HS-27A (cell line): ENCODE measurements at regions not wholly inside any gene's neighbourhood (a gene's known extent, or its start where the extent isn't known, plus 50 kb on each side); places are given as distances from the start of the nearest gene placed in this dataset.

ENCODE experiments used
- DNase-seq: peaks from one replicate; pipeline ENCODE4 v3.0.0-alpha.2; 2012; ENCODE audit warnings: low read depth, missing footprints

DNA sequence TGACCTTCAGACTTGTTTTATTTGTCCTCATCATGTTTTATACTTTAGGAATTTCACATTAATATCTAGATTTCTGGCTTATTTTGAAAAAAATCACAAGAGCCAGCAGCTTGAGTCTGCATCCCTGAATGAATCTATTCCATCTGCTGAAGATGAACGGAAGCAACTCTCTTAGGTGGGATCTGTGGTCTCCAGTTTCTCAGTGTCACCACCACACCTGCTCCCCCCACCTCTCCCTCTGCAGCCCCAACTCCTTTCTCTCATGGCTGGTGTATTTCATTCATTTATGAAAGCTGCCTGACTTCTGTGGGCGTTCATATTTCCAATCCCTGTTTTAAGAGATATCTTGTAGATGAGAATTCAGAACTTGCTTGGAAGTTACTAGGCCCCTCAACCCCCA is 102.1 kb upstream of the AGBL1 start:
- no peak for DNase-seq

DNA sequence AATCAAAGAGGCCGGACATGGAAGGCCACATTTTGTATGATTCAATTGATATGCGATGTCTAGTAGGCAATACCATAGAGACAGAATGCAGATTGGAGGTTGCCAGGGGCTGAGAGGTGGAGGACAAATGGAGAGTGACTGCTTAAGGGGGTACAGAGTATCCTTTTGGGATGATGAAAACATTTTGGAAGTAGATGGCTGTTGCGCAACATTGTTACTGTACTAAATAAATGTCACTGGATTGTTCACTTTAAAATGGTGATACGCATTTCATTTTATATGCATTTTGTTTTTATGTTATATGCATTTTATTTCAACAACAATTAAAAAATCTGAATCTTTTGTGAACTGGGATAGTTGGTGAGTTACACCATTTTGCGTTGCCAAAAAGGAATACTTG is 99.7 kb upstream of the AGBL1 start:
- no peak for DNase-seq

DNA sequence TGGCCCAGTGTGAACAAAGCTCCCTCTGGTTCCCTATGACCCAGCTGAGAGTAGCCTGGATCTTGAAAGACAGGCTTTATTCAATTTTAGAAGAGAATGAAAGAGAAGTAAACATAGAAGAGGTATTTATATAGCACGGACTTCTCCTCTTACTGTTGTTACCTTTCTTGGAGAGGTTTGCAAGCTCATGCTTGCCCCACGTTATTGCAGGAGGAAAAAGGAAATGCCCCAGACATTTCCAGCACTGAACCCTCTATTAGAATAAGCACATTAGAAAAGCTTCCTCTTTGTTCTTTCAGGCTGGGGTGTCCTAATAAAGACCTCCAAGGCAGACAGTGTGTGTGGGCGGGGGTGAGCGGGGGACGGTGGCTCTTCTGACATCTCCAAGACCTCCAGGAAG is 98.7 kb upstream of the AGBL1 start:
- no peak for DNase-seq

DNA sequence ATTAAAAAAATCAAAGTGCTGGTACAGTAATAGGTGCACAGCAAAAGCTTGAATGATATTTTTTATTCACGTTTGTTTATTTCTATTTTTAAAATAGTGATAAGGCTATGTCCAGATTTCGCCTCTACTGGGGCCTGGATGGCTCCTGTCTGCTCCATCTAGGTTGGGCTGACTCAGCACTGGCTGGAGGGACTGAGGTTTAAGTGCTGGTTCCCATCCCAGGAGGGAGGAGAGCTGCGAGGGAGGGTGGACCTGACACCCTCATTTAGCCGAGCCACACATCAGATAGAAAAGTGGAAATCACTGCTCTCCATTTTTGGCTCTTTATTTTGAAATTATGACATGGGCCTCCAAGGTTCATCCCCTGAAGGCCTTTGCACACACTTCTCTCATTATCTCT is 95.4 kb upstream of the AGBL1 start:
- no peak for DNase-seq

DNA sequence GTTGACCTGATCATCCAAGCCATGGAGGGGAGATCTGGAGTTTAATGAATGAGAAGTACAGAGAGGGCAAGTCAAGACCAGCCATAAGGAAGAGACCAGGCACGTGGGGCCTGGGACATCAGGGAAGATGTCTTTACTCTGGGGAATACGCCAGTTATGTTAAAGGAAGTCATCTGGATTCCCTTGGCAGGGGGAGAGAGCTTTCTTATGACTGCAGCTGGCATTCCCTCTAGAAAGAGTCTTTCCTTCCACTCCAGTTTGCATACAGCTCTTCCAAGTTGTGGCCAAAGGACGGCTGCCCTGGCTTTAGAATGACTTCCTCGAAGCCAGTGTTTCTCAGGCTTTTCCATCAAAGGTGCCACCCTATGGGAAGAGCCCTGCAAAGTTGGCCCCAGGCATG is 93.6 kb upstream of the AGBL1 start:
- no peak for DNase-seq

DNA sequence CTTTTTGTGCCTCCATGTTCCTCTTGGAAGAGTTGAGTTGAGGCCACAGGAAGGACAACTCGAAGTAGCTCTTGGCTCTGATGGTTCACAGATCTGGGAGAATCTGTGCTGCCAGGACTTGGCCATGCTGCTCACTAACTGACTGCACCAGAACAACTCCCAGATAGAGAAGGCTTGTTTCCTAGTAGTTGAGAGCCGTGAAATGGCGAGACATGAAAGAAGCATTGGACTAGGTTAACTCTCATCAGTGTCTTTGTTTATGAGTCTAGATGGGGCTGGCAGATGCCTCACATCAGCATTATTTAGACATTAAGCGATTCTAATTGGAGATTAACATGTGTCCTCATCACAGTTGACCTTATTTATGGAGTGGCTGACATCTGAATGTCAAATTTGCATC is 92.9 kb upstream of the AGBL1 start:
- no peak for DNase-seq

DNA sequence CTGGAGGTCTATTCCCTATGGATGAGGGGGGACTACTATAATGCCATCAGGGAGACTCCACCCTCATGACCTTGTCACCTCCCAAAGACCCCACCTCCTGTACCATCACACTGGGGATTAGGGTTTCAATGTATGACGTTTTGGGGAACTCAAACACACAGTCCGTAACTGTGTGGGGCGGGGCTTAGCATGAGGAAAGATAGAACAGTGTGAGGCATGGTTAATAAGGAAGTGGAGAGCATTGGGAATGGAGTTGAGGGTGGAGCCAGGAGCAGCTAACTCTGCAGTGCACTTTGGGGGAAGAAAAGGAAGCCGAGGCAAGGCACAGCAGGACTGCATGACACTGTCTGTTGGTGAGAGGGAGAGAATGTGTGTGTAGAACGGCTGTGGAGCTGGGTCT is 90.9 kb upstream of the AGBL1 start:
- DNase-seq = no peak

DNA sequence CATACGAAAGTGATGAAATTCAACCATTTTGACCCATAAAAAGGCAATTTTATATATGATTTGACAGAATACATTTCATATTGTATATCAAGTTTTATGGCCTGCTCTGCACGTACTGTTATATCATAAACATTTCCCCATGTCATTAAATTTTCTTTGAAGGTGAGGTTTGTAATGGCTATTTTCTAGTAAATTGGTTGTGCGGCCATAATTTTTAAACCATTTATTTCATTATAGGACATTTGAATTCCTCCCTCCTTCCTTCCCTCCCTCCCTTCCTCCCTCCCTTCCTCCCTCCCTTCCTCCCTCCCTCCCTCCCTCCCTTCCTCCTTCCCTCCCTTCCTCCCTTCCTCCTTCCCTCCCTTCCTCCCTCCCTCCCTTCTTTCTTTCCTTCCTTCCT is 87.4 kb upstream of the AGBL1 start:
- no peak for DNase-seq

DNA sequence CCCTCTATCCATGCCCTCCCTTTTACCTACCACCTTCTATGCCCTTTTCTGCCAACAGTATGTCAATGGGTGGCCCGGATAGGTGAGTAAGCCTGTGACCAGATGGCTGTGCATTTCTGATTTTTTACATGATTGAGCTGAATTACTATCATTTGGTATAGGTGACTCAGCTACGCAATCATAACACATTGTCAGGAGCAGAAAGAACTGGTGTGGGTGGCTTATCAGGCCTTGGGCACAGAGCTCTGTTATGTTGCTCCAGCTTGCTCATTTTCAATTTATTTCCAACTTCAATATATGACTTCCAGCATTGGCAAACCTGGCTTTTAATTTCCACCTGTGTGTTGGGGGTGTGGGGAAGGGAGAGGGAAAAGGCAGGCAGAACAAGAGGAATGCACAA is 86.6 kb upstream of the AGBL1 start:
- no peak for DNase-seq

DNA sequence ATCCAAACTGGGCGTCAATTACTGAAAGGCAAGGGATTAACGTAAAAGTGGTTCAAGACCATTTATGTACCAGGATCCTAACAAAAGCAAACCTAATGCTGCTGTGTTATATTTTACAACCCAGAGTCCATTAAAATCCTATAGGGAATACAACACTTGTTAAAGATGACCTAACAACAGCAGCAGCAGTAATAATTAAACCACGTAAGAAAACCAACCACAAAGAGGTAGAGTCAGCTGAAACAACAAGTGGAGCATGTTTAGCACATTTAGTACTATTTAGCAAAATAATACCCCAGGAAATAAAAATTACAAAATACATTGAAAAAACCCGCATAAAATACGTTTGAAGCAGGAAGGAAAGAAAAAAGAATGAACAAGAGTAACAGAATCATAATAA is 82.1 kb upstream of the AGBL1 start:
- DNase-seq = no peak

DNA sequence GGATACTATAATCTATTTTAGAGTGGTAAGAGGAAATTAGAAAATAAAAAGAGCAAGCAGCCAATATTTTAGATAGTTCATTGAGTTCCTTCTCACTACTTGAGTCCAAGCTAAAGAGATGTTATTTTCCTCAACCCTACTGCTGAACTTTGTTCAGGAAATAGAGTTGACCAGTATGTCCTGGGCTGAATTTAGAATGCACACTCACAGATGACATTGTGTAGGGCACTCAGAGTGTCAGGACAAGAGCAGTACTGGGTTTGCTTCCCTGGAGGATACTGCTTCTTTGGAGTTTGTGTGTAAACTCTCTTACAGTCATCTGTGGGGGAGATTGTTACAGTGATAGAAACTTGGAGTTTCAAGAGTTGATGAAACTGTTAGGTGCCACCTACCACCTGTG is 80.0 kb upstream of the AGBL1 start:
- no peak for DNase-seq

DNA sequence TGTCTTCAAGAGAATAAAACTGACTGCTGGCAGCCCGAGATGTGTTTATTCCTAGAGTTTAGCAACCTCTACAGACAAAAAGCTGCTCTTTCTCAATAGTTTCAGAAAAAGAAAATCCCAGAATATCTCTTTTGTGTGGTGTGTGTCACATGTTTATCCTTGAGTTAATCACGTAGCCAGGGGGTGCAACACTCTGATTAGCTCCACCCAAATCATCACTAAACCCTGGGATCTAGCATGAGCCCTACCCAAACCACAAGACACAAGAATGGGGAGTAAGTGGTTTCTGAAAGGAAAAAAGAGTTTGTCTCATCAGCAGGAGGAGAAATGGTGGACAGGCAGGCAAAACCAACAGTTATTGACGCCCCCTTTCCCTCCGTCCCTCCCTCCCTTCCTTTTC is 78.5 kb upstream of the AGBL1 start:
- no peak for DNase-seq

DNA sequence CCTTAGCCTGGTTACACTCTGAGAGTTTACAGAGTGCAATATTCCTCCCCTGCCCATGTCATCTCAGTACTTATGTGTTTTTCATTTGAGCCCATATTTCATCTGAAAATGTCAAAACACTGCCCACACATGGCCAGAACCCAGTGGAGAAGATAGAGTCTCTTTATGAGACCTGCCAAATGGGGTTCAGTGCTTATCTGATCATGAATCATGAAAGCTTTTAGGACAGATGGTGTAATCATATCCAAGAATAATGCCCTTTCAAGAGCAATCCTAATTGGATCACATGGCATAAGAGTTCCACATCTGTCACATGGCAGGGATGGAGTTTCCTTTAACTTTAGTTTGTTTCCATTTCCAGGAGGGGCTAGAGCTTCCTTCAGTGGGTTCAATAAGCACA is 77.2 kb upstream of the AGBL1 start:
- no peak for DNase-seq

DNA sequence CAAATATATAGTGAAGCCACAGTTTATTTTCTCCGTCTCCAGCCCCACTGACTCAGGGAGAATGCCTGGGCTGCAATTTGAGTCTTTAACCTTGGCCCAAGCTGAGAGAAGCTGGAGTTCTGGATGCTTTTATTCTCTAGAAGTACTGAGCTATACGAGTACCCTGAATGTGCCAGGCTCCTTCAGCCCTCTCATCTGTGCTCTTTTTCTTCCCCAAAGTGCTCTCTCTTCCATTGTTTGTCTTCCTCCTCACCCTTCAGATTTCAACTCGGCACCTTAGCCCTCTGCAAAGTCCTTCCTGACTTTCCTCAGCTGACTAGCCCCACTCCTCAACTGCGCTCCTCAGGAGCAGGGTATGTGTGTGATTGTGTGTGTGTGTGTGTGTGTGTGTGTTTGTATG is 75.6 kb upstream of the AGBL1 start:
- DNase-seq = no peak

DNA sequence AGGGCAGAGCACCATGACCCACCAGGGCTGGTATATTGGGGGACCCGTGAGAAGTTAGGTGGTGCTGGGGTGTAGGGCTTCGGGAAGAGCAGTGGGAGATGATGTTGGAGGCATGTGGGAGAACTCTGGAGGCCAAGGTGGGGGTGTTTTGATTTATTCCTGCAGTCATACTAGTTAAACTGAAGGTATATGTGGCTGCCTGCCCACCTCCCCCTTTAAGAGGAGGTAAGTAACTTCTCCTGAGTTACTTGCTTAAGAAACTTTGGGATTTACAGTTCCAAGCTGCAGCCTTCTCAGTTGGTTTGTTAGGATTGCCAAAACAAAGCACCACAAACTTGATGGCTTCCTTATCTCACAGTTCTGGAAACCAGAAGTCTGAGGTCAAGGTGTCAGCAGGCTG is 73.1 kb upstream of the AGBL1 start:
- no peak for DNase-seq

DNA sequence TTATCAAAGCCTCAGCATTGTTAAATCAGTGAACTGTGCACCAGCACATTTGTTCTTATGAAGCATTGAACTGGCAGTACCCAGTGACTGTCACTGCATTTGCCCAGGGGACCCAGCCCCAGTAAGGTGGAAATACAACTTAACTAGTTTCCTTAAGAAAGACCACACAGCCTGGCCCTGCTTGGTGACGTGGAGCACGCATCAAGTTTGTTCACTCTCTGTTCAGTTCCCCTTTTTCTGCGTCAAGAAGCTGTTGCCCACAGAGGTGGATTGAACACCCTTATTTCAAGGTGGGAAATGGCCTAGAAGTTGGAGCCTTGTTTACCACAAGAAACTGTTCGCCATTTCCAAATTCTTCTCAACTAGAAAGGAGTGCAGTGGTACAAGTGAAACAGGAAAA is 69.9 kb upstream of the AGBL1 start:
- DNase-seq = no peak

DNA sequence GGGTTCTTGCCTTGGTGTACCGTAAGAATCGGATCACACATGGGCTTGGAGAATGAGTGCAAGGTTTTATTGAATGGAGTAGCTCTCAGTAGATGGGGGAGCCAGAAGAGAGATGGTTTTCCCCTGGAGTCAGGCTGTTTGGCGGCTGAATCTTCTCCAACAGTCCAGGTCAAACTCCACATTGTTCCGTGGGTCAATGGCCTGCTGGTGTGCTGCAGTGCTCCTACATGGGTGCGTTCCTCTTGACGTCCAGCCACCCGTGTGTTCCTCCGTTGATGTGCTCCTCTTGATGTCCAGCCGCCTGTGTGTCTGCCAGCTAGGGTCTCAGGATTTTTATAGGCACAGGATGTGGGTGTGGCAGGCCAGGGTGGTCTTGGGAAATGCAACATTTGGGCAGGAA is 69.3 kb upstream of the AGBL1 start:
- no peak for DNase-seq

DNA sequence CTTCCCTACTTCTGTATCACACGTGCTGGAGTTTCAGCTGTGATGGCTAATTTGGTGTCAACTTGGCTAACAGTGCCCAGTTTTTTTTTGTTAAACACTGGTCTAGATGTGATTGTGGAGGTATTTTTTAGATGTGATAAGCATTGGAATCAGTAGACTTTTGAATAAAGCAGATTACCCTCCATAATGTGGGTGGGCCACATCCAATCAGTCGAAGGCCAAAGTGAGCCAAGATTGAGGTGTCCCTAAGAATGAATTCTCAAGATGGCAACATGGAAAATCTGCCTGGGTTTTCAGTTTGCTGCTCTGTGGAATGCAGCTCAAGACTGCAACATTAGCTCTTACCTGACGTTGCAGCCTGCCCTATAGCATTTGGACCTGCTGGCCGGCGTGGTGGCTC is 68.8 kb upstream of the AGBL1 start:
- no peak for DNase-seq

DNA sequence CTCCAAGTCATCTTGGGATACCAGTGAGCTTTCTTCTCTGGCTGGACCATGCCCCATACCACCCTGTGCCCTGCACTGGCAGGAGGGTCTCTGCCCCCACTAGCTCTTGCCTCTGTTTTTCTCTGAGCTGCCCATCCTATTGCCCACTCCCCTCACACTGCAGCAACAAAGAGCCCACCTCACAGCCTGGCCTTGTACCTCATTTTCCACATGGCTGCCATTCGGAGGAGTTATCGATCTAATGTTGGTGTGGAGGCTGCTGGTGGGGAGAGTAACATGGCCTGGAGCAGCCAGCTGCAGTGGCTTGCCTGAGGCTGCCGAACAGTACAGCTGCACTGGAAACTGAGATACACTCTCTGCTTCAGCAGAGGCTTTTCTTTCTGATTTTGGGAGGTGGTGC is 65.7 kb upstream of the AGBL1 start:
- DNase-seq = no peak

DNA sequence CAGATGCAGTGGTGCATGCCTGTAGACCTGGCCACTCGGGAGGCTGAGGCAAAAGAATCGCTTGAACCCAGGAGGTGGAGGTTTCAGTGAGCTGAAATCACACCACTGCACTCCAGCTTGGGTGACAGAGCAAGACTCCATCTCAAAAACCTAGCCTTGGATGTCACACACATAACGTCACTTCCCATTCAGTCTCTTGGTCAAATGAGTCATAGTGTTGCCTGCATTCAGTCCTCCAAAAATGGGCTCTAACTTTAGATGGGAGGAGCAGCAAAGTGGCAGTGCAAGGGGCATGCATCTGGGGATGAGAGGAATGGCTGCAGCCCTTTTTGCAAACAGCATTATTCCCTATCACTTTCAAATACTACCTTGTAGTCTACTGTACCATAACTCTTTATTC is 62.9 kb upstream of the AGBL1 start:
- DNase-seq = peak; percentile 48

DNA sequence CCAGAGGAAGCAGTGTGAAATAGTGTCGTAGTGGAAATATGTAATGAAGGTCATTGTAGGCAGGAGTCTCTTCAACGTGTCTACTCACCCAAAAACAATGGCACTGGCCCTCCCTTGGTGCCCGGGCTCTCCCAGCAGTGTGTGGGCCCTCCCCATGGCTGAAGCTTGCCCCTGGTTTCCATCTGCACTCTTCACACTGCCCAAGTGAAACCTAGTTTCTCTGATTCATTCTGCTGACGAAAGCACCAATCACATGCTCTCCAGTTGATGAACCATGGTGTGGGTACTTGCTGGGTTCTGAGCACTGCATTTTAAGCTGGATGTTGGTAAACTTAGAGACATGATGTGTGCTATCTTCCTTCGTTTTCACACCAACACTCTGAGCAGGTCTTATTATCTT is 61.0 kb upstream of the AGBL1 start:
- DNase-seq = no peak

DNA sequence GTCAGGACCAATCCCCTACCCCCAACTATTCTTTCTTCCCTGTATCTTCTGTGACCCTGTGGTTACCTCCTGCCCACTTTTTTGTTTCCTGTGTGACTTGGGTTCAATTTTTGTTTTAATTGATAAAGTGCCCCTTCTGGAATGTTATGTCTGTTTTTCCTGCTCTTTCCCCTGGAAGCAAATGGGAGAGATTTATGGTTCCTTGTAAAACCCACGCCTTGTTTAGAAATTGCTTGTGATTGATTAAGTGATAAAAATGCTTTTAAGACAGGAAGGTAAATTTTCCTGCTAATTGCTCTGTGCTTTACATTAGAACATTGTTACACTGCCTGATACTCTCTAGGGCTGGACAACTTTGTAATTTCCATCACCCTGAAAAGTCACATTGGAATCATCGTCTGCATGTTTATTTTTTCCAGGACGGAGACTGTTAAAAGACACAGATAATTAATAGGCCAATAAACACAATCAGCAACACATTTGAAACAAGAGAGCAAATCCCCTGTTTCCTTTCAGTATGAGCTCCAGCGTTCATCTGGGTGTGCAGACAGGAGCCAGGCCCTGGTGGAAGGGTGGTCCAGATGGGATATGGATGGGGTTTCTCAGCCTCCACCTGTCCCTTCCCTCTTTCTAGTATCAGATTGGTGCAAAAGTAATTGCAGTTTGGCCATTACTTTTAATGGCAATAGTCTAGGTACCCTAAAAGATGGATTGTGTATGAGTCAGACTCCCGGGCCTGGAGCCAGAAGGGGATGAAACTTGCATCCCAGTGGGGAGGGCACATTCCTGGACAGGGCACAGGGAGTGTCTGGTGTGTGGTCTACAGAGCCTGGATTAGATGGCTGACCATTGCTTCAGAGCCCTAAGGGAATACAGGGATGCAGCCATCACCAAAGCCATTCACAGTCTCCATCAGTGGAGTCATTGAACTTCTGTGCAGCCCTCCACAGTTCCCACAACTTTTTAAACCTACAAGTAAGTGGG is 58.1 kb upstream of the AGBL1 start:
- peak; percentile 88 for DNase-seq

DNA sequence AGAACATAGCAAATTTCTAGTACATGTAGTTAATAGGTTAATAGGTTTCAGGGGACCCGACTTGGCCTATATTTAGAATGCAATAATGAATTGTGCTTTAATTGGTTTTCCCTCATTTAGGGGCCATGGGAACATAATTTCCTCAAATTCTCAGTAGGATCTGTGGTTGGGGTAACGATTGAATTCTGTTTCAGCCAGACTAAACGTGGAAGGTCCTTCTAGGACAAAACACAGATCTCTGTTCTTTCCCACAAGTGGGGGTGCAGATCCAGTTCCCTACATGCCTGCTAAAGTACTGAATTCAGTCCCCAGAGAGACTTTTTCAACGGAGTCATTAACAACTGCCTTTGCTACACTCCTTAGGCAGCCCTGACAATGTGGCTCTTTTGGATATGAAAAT is 50.7 kb upstream of the AGBL1 start:
- no peak for DNase-seq
